HCT116 (cell line): ENCODE measurements at regions not wholly inside any gene's neighbourhood (a gene's known extent, or its start where the extent isn't known, plus 50 kb on each side); places are given as distances from the start of the nearest gene placed in this dataset.

Source experiments
- ATAC-seq: fragments of 200-7000 bp; cut with Tn5 transposase; 2 replicates; pipeline ENCODE4 v1.9.1; 2020; ENCODE audit warnings: mild to moderate bottlenecking, moderate library complexity
- BruUV-seq: library from RNA; stranded (reverse); fragments of 400-500 nt; replicated peaks from 2 replicates; lab custom pipeline; 2021; lab: Mats Ljungman, UMichigan
- CTCF ChIA-PET: fragments of 300-600 bp; sonication (Branson Sonifier 250); formaldehyde crosslinking; loops from one replicate; lab custom pipeline; 2021; ENCODE audit warnings: antibody characterized with exemption; lab: Charles Lee
- POLR2A ChIA-PET: fragments of 300-600, 350-600 bp; sonication (Branson Sonifier 250); formaldehyde crosslinking; loops from one replicate; lab custom pipeline; 2021; ENCODE audit warnings: antibody characterized with exemption; lab: Charles Lee
- RAD21 ChIA-PET, 2 experiments: fragments of 300-600 bp; sonication (Branson Sonifier 250); formaldehyde crosslinking; loops; one replicate each; lab custom pipeline; 2023; ENCODE audit warnings: low total read pairs in 2 of 2; ENCODE audit not compliant: uncharacterized antibody in 2 of 2, unreplicated experiment in 2 of 2, low non-redundant PET in 1 of 2; lab: Charles Lee
- DNase-seq: peaks from one replicate; pipeline ENCODE4 v3.0.0-alpha.2; 2010; ENCODE audit warnings: low read depth, low spot score
- H2AFZ ChIP-seq: fragments of 200-600 bp; shearing (Covaris generic), sonication (generic); 2 replicates; pipeline ENCODE4 v1.6.1; 2017; ENCODE audit warnings: low read depth, mixed run types, mixed read lengths, antibody characterized with exemption, low read length; ENCODE audit not compliant: poor library complexity, severe bottlenecking
- H3K27ac ChIP-seq: 2 replicates; pipeline ENCODE4 v1.5.1; 2012; ENCODE audit warnings: low read depth, low read length
- H3K27me3 ChIP-seq: fragments of 200-600 bp; sonication (generic); 2 replicates; pipeline ENCODE4 v1.6.1; 2016; ENCODE audit warnings: mixed run types, low read length, mixed read lengths; ENCODE audit not compliant: insufficient read depth
- H3K36me3 ChIP-seq, 2 experiments: fragments of 200-500 bp in 1 of 2; fragments of 200-600 bp in 1 of 2; sonication (Bioruptor generic) in 1 of 2; sonication (generic) in 1 of 2; 2 replicates each; pipeline versions ENCODE4 v1.5.1 to v1.6.1; 2014 to 2016; ENCODE audit warnings: low read length in 2 of 2, inconsistent platforms in 1 of 2, mixed read lengths in 1 of 2, mixed run types in 1 of 2; ENCODE audit not compliant: insufficient read depth in 2 of 2, control insufficient read depth in 1 of 2
- H3K4me1 ChIP-seq, 2 experiments: fragments of 200-600 bp in 1 of 2; sonication (generic) in 1 of 2; 2 replicates each; pipeline versions ENCODE4 v1.5.1 to v1.6.1; 2012 to 2017; ENCODE audit warnings: low read length in 2 of 2, inconsistent platforms in 1 of 2, mild to moderate bottlenecking in 1 of 2, mixed read lengths in 1 of 2, mixed run types in 1 of 2, moderate library complexity in 1 of 2; ENCODE audit not compliant: insufficient read depth in 2 of 2, control insufficient read depth in 1 of 2
- H3K4me2 ChIP-seq: fragments of 200-600 bp; sonication (generic); 2 replicates; pipeline ENCODE4 v1.6.1; 2017; ENCODE audit warnings: mixed run types, low read length, mixed read lengths
- H3K4me3 ChIP-seq, 2 experiments: fragments of 200-600 bp in 1 of 2; sonication (generic) in 1 of 2; replicated peaks in 1 of 2; 2 replicates each; pipeline ENCODE4 v1.5.1; 2011 to 2016; ENCODE audit warnings: low read length in 2 of 2, control low read depth in 1 of 2, low read depth in 1 of 2, mild to moderate bottlenecking in 1 of 2, mixed read lengths in 1 of 2, mixed run types in 1 of 2
- H3K79me2 ChIP-seq: fragments of 200-600 bp; sonication (generic); 2 replicates; pipeline ENCODE4 v1.6.1; 2017; ENCODE audit warnings: mild to moderate bottlenecking, mixed run types, low read length, moderate library complexity, mixed read lengths; ENCODE audit not compliant: insufficient read depth
- H3K9ac ChIP-seq: fragments of 200-600 bp; sonication (generic); 2 replicates; pipeline ENCODE4 v1.6.1; 2016; ENCODE audit warnings: low read length, mixed read lengths
- H3K9me2 ChIP-seq: fragments of 200-600 bp; sonication (generic), shearing (Covaris generic); 2 replicates; pipeline ENCODE4 v1.6.1; 2017; ENCODE audit warnings: mixed run types, mild to moderate bottlenecking, moderate library complexity; ENCODE audit not compliant: insufficient read depth
- H3K9me3 ChIP-seq, 2 experiments: fragments of 200-500 bp in 1 of 2; fragments of 200-600 bp in 1 of 2; sonication (Bioruptor generic) in 1 of 2; sonication (generic) in 1 of 2; 2 replicates each; pipeline ENCODE4 v1.6.1; 2014 to 2017; ENCODE audit warnings: low read length in 2 of 2, mixed read lengths in 2 of 2, inconsistent platforms in 1 of 2, low read depth in 1 of 2, mild to moderate bottlenecking in 1 of 2, mixed run types in 1 of 2, moderate library complexity in 1 of 2; ENCODE audit not compliant: control insufficient read depth in 1 of 2, insufficient read depth in 1 of 2
- H4K20me1 ChIP-seq: fragments of 200-600 bp; sonication (generic), shearing (Covaris generic); 2 replicates; pipeline ENCODE4 v1.6.1; 2017; ENCODE audit warnings: mixed run types, mild to moderate bottlenecking, moderate library complexity; ENCODE audit not compliant: insufficient read depth
- CBX3 ChIP-seq: IDR thresholded peaks from 2 replicates; pipeline ENCODE4 v1.6.1; 2012; ENCODE audit warnings: low read depth
- EGR1 ChIP-seq: IDR thresholded peaks from 2 replicates; pipeline ENCODE4 v1.6.1; 2012; ENCODE audit warnings: low read depth
- EZH2phosphoT487 ChIP-seq: fragments of 200-600 bp; IDR thresholded peaks from 2 replicates; pipeline ENCODE4 v1.6.1; 2018; ENCODE audit warnings: antibody characterized with exemption, borderline replicate concordance
- FOSL1 ChIP-seq: IDR thresholded peaks from 2 replicates; pipeline ENCODE4 v1.6.1; 2012; ENCODE audit warnings: low read depth
- POLR2AphosphoS5 ChIP-seq: IDR thresholded peaks from 2 replicates; pipeline ENCODE4 v1.6.1; 2011; ENCODE audit warnings: mild to moderate bottlenecking, low read depth, low read length, moderate library complexity
- RAD21 ChIP-seq: IDR thresholded peaks from 2 replicates; pipeline ENCODE4 v1.6.1; 2012; ENCODE audit warnings: low read depth, mild to moderate bottlenecking
- SP1 ChIP-seq: IDR thresholded peaks from 2 replicates; pipeline ENCODE4 v1.6.1; 2012; ENCODE audit warnings: low read depth
- SRF ChIP-seq: IDR thresholded peaks from 2 replicates; pipeline ENCODE4 v1.6.1; 2012; ENCODE audit warnings: low read depth
- TCF7L2 ChIP-seq: IDR thresholded peaks from 2 replicates; pipeline ENCODE4 v1.7.0; 2011; ENCODE audit warnings: borderline replicate concordance, inconsistent platforms; ENCODE audit not compliant: insufficient read depth, insufficient read length; ENCODE audit errors: extremely low read depth
- YY1 ChIP-seq: IDR thresholded peaks from 2 replicates; pipeline ENCODE4 v1.6.1; 2011; ENCODE audit warnings: low read length, low read depth, moderate library complexity, mild to moderate bottlenecking; ENCODE audit not compliant: insufficient replicate concordance; ENCODE audit errors: extremely low read depth
- ZBTB33 ChIP-seq: IDR thresholded peaks from 2 replicates; pipeline ENCODE4 v1.6.1; 2011; ENCODE audit warnings: mild to moderate bottlenecking, low read length, moderate library complexity; ENCODE audit not compliant: insufficient replicate concordance; ENCODE audit errors: extremely low read depth
- ZFX ChIP-seq: fragments of 450-650 bp; IDR thresholded peaks from 2 replicates; pipeline ENCODE4 v1.6.1; 2017
- intact Hi-C: fragments of 100-400 bp; cut with micrococcal nuclease; formaldehyde crosslinking; loops from 2 replicates; pipeline ENCODE4 v1.10.0; 2022

GRCh38 chr10:4196771-4197390, 411.9 kb upstream of the KLF6 start:
- Histone ChIP-seq H3K9me2 (no peaks in the 10 kb centered on the region), H3K27ac (no peak overlapping the region), H3K79me2 (no peaks in the 10 kb centered on the region), H3K36me3 (no peaks in the 10 kb centered on the region), H3K4me1 (peaks cover 0 to 7% of the 10 kb centered on the region in 2 experiments; a peak in 1 of 4 replicates), H3K9ac (no peak overlapping the region), H3K27me3 (no peaks in the 10 kb centered on the region), H3K4me3 (no peak overlapping the region), H4K20me1 (no peaks in the 10 kb centered on the region), H3K9me3 (no peaks in the 10 kb centered on the region), H3K4me2 (no peak overlapping the region), H2AFZ (no peak overlapping the region)
- no peak for DNase-seq
- no peak for ATAC-seq
- intact Hi-C loops = no loop called here
- TF ChIP-seq ZFX (no peak), EGR1 (no peak), SRF (no peak), FOSL1 (no peak), EZH2phosphoT487 (no peak), CBX3 (no peak), RAD21 (no peak), POLR2AphosphoS5 (no peak), YY1 (no peak), TCF7L2 (no peak), SP1 (no peak)
- POLR2A ChIA-PET = no interaction called here
- CTCF ChIA-PET = no interaction called here
- RAD21 ChIA-PET = no interaction called here
- BruUV-seq = no TSS peak

GRCh38 chr10:4196183-4196582, 411.2 kb upstream of the KLF6 start:
- Histone ChIP-seq H3K4me1 (peaks cover 0 to 7% of the 10 kb centered on the region in 2 experiments; a peak in 1 of 4 replicates), H3K79me2 (no peaks in the 10 kb centered on the region), H2AFZ (no peak overlapping the region), H3K4me2 (no peak overlapping the region), H3K9me2 (no peaks in the 10 kb centered on the region), H3K36me3 (no peaks in the 10 kb centered on the region), H3K27ac (no peak overlapping the region), H4K20me1 (no peaks in the 10 kb centered on the region), H3K4me3 (no peak overlapping the region), H3K9me3 (no peaks in the 10 kb centered on the region), H3K9ac (no peak overlapping the region), H3K27me3 (no peaks in the 10 kb centered on the region)
- ChIA-PET CTCF (no interaction called here), POLR2A (no interaction called here), RAD21 (no interaction called here)
- intact Hi-C loops = no loop called here
- DNase-seq (no peak), ATAC-seq (no peak)
- TF ChIP-seq ZBTB33 = no peak
- no TSS peak for BruUV-seq
